Stimulated activated CD4-positive, alpha-beta T cell treated with anti-CD3 and anti-CD28 coated beads, TNF-alpha, amount 100 ng/mL, for 48 hours (primary cell): ENCODE measurements at regions not wholly inside any gene's neighbourhood (a gene's known extent, or its start where the extent isn't known, plus 50 kb on each side); places are given as distances from the start of the nearest gene placed in this dataset.

ENCODE experiments used
- DNase-seq, 3 donors: peaks; one replicate each; pipeline ENCODE4 v3.0.0-alpha.2; 2020; ENCODE audit warnings: low read depth in 3 of 3

- no peak for DNase-seq
These were observed 398.9 kb upstream of the WWC1 start for GRCh38 chr5:167892352-167893115.

- DNase-seq = no peak
These were observed 398.2 kb upstream of the WWC1 start for GRCh38 chr5:167893271-167893670.

GRCh38 chr5:167894631-167895472, 396.6 kb upstream of the WWC1 start:
- no peak for DNase-seq

- DNase-seq = no peak
These were observed 395.4 kb upstream of the WWC1 start for GRCh38 chr5:167895899-167896659.

GRCh38 chr5:167896814-167897213, 394.6 kb upstream of the WWC1 start:
- DNase-seq = no peak

GRCh38 chr5:167897371-167897770, 394.1 kb upstream of the WWC1 start:
- no peak for DNase-seq

- no peak for DNase-seq
These were observed 392.9 kb upstream of the WWC1 start for GRCh38 chr5:167898361-167899042.

- no peak for DNase-seq
These were observed 391.9 kb upstream of the WWC1 start for GRCh38 chr5:167899490-167900070.

GRCh38 chr5:167900340-167900935, 391.0 kb upstream of the WWC1 start:
- DNase-seq = no peak

- DNase-seq = no peak
These were observed 389.1 kb upstream of the WWC1 start for GRCh38 chr5:167902298-167902697.

- DNase-seq = no peak
These were observed 388.2 kb upstream of the WWC1 start for GRCh38 chr5:167903243-167903642.

GRCh38 chr5:167903659-167904058, 387.8 kb upstream of the WWC1 start:
- no peak for DNase-seq

GRCh38 chr5:167905919-167906853, 385.3 kb upstream of the WWC1 start:
- no peak for DNase-seq

- no peak for DNase-seq
These were observed 382.8 kb upstream of the WWC1 start for GRCh38 chr5:167908606-167909005.

- no peak for DNase-seq
These were observed 378.3 kb upstream of the WWC1 start for GRCh38 chr5:167912941-167913665.

GRCh38 chr5:167915237-167915636, 376.2 kb upstream of the WWC1 start:
- no peak for DNase-seq

GRCh38 chr5:167916261-167916691, 375.2 kb upstream of the WWC1 start:
- DNase-seq = no peak

- no peak for DNase-seq
These were observed 374.7 kb upstream of the WWC1 start for GRCh38 chr5:167916706-167917105.

- DNase-seq = no peak
These were observed 373.1 kb upstream of the WWC1 start for GRCh38 chr5:167918184-167918812.
